ENCODE measurements at regions not wholly inside any gene's neighbourhood (a gene's known extent, or its start where the extent isn't known, plus 50 kb on each side); places are given as distances from the start of the nearest gene placed in this dataset.

DNA sequence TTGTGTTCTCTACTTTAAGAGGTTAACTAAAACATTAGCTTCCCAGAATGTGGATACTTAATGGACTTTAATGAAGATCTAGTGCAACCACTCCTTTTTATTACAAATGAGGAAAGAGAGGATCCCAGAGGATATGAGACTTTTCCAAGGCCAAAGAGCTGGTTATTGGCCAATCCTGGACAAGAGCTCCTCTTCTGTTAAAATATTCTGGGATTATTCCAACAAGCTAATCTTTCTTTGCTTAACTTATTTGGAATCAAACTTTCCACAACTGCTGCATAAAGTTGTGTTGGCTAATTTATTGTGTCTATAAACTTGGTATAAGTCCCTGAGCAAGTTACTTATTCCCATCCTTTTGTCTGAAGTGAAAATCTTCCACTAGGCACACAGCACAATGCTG is 174.2 kb upstream of the HCCS start:
- TF ChIP-seq EZH2 (IDR thresholded peaks at IDR 0.05; ENCODE audit: borderline replicate concordance, low read length), result no peak
- TF ChIP-seq, protein P1, sequence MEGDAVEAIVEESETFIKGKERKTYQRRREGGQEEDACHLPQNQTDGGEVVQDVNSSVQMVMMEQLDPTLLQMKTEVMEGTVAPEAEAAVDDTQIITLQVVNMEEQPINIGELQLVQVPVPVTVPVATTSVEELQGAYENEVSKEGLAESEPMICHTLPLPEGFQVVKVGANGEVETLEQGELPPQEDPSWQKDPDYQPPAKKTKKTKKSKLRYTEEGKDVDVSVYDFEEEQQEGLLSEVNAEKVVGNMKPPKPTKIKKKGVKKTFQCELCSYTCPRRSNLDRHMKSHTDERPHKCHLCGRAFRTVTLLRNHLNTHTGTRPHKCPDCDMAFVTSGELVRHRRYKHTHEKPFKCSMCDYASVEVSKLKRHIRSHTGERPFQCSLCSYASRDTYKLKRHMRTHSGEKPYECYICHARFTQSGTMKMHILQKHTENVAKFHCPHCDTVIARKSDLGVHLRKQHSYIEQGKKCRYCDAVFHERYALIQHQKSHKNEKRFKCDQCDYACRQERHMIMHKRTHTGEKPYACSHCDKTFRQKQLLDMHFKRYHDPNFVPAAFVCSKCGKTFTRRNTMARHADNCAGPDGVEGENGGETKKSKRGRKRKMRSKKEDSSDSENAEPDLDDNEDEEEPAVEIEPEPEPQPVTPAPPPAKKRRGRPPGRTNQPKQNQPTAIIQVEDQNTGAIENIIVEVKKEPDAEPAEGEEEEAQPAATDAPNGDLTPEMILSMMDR (IDR thresholded peaks at IDR 0.05; ENCODE audit: low read length), result no peak
- Histone ChIP-seq H3K27me3 (ENCODE audit: insufficient read depth, low read length) (no peaks in the 10 kb centered on the region), H3K4me3 (ENCODE audit: low read depth, low read length, poor library complexity, severe bottlenecking) (no peak overlapping the region), H3K27ac (ENCODE audit: low read depth, low read length, poor library complexity, severe bottlenecking) (no peak overlapping the region), H2AFZ (ENCODE audit: low read length) (no peak overlapping the region), H4K20me1 (ENCODE audit: insufficient read depth, low read length) (no peaks in the 10 kb centered on the region), H3K9me3 (ENCODE audit: low read length) (no peaks in the 10 kb centered on the region), H3K79me2 (ENCODE audit: insufficient read depth, low read length) (no peaks in the 10 kb centered on the region), H3K4me1 (ENCODE audit: insufficient read depth, low read length, severe bottlenecking) (no peaks in the 10 kb centered on the region), H3K9me2 (ENCODE audit: low read depth, low read length) (no peaks in the 10 kb centered on the region), H3K4me2 (ENCODE audit: low read length) (no peak overlapping the region), H3K9ac (ENCODE audit: low read length) (no peak overlapping the region), H3F3A (ENCODE audit: insufficient read depth, low read length) (no peaks in the 10 kb centered on the region), H3K36me3 (ENCODE audit: insufficient read depth, low read length) (no peaks in the 10 kb centered on the region)

DNA sequence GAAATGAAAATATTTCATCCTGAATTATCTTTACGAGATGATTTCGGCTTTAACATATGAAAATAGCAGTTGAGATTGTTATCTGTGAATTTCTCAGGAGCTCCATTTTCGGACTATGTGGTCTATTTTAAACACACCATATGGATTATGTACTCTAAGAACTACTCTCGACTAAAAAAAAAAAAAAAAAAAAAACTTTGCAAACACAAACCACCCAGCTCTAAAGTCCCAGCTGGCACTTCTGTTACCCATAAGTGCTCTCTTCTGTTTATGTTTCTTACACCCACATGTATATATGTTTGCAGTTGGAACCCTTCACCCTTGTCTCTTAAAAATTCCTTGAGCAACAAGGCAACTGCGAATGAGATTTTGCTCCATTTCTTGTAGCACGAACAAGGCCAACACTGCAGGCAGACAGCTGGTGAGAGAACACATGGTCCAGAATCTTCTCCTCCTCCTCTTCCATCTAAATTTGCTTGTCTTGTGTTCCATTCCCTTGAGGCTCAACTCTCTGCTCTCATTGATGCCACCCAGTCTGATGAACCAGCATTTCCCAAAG is 172.7 kb upstream of the HCCS start:
- Histone ChIP-seq H3K27ac (ENCODE audit: low read depth, low read length, poor library complexity, severe bottlenecking) (no peak overlapping the region), H3K27me3 (ENCODE audit: insufficient read depth, low read length) (no peaks in the 10 kb centered on the region), H3K79me2 (ENCODE audit: insufficient read depth, low read length) (no peaks in the 10 kb centered on the region), H2AFZ (ENCODE audit: low read length) (no peak overlapping the region), H3K36me3 (ENCODE audit: insufficient read depth, low read length) (no peaks in the 10 kb centered on the region), H3K9ac (ENCODE audit: low read length) (no peak overlapping the region), H3K9me2 (ENCODE audit: low read depth, low read length) (no peaks in the 10 kb centered on the region), H3K4me2 (ENCODE audit: low read length) (no peak overlapping the region), H3F3A (ENCODE audit: insufficient read depth, low read length) (no peaks in the 10 kb centered on the region), H4K20me1 (ENCODE audit: insufficient read depth, low read length) (no peaks in the 10 kb centered on the region), H3K4me1 (ENCODE audit: insufficient read depth, low read length, severe bottlenecking) (no peaks in the 10 kb centered on the region), H3K9me3 (ENCODE audit: low read length) (no peaks in the 10 kb centered on the region), H3K4me3 (ENCODE audit: low read depth, low read length, poor library complexity, severe bottlenecking) (no peak overlapping the region)
- TF ChIP-seq, protein P1 (IDR thresholded peaks at IDR 0.05; ENCODE audit: low read length), result no peak
- TF ChIP-seq EZH2 (IDR thresholded peaks at IDR 0.05; ENCODE audit: borderline replicate concordance, low read length), result no peak

DNA sequence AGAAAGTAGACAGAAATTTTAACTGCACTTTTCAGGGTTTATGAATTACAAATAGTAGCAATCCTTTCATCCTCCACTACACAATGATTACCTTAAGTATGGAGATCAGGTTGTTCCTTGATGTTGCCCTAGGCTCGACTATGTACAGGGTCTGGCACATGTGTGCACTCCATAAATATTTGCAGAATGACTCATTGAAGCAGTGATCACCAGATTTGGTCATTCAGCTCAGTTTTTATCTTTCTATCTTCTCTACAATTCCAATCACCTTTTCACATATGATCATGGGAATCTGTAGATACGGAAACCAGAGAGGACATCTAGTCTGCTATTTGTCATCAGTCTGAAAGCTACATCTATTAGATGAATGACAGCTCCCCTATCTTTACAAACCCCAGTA is 171.7 kb upstream of the HCCS start:
- H3K4me3 ChIP-seq (ENCODE audit: low read depth, low read length, poor library complexity, severe bottlenecking), result no peak overlapping the region
- no peaks in the 10 kb centered on the region for H3K79me2 ChIP-seq (ENCODE audit: insufficient read depth, low read length)
- no peak overlapping the region for H2AFZ ChIP-seq (ENCODE audit: low read length)
- no peak overlapping the region for H3K27ac ChIP-seq (ENCODE audit: low read depth, low read length, poor library complexity, severe bottlenecking)
- H3K9me3 ChIP-seq (ENCODE audit: low read length), result no peaks in the 10 kb centered on the region
- no peak overlapping the region for H3K9ac ChIP-seq (ENCODE audit: low read length)
- H3K36me3 ChIP-seq (ENCODE audit: insufficient read depth, low read length), result no peaks in the 10 kb centered on the region
- H3F3A ChIP-seq (ENCODE audit: insufficient read depth, low read length), result no peaks in the 10 kb centered on the region
- no peaks in the 10 kb centered on the region for H3K27me3 ChIP-seq (ENCODE audit: insufficient read depth, low read length)
- no peak for TF ChIP-seq EZH2 (IDR thresholded peaks at IDR 0.05; ENCODE audit: borderline replicate concordance, low read length)
- TF ChIP-seq, protein P1 (IDR thresholded peaks at IDR 0.05; ENCODE audit: low read length), result no peak
- no peaks in the 10 kb centered on the region for H3K9me2 ChIP-seq (ENCODE audit: low read depth, low read length)
- no peaks in the 10 kb centered on the region for H3K4me1 ChIP-seq (ENCODE audit: insufficient read depth, low read length, severe bottlenecking)
- no peak overlapping the region for H3K4me2 ChIP-seq (ENCODE audit: low read length)
- H4K20me1 ChIP-seq (ENCODE audit: insufficient read depth, low read length), result no peaks in the 10 kb centered on the region
